Iris pigment epithelial cell (primary cell): ENCODE measurements at regions not wholly inside any gene's neighbourhood (a gene's known extent, or its start where the extent isn't known, plus 50 kb on each side); places are given as distances from the start of the nearest gene placed in this dataset.

Experiments
- DNase-seq: peaks from one replicate; pipeline ENCODE4 v3.0.0-alpha.2; 2011; ENCODE audit warnings: low read depth

GRCh38 chr22:22999523-22999922 is 70.8 kb upstream of the GNAZ start:
- peak; percentile 7 for DNase-seq

GRCh38 chr22:23000657-23001347 is 69.5 kb upstream of the GNAZ start:
- no peak for DNase-seq

GRCh38 chr22:23001463-23001862 is 68.9 kb upstream of the GNAZ start:
- DNase-seq = no peak

DNA sequence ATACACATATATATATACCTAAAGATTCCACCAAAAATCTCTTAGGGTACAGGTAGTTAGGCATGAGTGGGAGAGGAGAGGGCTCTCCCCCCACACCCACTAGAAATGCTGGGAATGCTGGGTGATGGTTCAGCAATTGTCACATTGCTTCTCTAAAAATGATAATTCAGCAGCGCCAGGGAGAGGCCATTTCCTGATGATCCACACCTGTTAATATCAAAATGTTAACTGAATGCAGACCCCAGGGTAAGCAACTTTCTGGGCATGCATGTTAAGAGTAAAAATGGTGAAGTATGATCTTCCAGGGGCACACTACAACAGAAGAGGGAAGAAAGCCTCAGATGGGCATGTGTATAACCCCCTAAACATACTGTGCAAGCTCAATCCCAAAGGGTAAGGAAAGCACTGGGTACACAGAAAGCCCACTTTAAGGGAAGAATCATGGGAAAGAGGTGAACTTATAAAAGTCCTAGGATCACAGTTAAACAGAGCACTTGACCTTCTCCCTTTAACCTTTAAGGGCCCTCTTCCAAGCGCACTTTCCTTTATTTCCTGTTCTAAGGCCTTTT is 67.6 kb upstream of the GNAZ start:
- no peak for DNase-seq

DNA sequence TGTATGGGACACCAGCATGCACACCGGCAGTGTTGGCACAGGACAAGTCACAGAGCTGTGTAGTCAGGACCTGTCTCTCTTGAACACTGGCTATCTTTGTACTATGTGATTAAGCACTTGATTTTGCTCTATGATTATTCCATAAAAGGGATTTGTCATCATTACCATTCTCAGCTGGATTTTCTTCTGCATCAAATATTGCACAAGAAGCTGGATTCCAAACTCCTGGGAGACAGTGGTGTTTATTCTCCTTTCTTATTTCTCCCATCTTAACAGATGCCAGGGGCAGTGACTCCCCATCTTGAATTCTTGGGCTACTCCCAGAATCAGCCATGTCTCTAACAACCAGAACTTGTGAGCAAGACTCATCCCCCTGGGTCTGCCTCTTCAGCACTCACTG is 62.5 kb upstream of the GNAZ start:
- no peak for DNase-seq

- DNase-seq = no peak
Observed at GRCh38 chr22:23008896-23009295, 61.4 kb upstream of the GNAZ start.
